Caco-2 (cell line): ENCODE measurements at regions not wholly inside any gene's neighbourhood (a gene's known extent, or its start where the extent isn't known, plus 50 kb on each side); places are given as distances from the start of the nearest gene placed in this dataset.
A peak's percentile ranks its signal among the peaks of the same experiment; 100 is the strongest.

Experiments used
- BruUV-seq: library from RNA; stranded (reverse); fragments of 400-500 nt; replicated peaks from 2 replicates; lab custom pipeline; 2021; lab: Mats Ljungman, UMichigan
- CTCF ChIA-PET: fragments of 300-600 bp; sonication (Branson Sonifier 250); formaldehyde crosslinking; loops from one replicate; lab custom pipeline; 2022; ENCODE audit warnings: antibody characterized with exemption; lab: Charles Lee
- POLR2A ChIA-PET: fragments of 300-600 bp; sonication (Branson Sonifier 250); formaldehyde crosslinking; loops from one replicate; lab custom pipeline; 2022; ENCODE audit warnings: antibody characterized with exemption; lab: Charles Lee
- DNase-seq, 2 experiments: peaks; one replicate each; pipeline versions ENCODE4 v3.0.0 to v3.0.0-alpha.2; 2020 to 2022
- H3K27me3 ChIP-seq: replicated peaks from 2 replicates; pipeline ENCODE4 v1.6.0; 2011; ENCODE audit warnings: low read length; ENCODE audit not compliant: control insufficient read depth, insufficient read depth
- H3K36me3 ChIP-seq: 2 replicates; pipeline ENCODE4 v1.5.1; 2011; ENCODE audit warnings: low read length; ENCODE audit not compliant: control insufficient read depth, insufficient read depth
- H3K4me1 ChIP-seq: fragments of 250-450 bp; sonication (Bioruptor Pico); 2 replicates; pipeline ENCODE4 v1.5.1; 2020; ENCODE audit warnings: mild to moderate bottlenecking
- H3K4me3 ChIP-seq: 2 replicates; pipeline ENCODE4 v1.5.1; 2011; ENCODE audit warnings: low read depth, mild to moderate bottlenecking, control low read depth, low read length
- H3K9me3 ChIP-seq: fragments of 250-450 bp; sonication (Bioruptor Pico); 2 replicates; pipeline ENCODE4 v1.5.1; 2020; ENCODE audit warnings: mild to moderate bottlenecking, moderate library complexity
- H3K27ac Mint-ChIP-seq: one replicate; pipeline ENCODE4 v1.8.0; 2022; ENCODE audit warnings: mixed read lengths; ENCODE audit not compliant: unreplicated experiment
- H3K27me3 Mint-ChIP-seq: one replicate; pipeline ENCODE4 v1.8.0; 2022; ENCODE audit warnings: mixed read lengths; ENCODE audit not compliant: insufficient read depth, unreplicated experiment
- H3K36me3 Mint-ChIP-seq: one replicate; pipeline ENCODE4 v1.8.0; 2022; ENCODE audit warnings: mild to moderate bottlenecking, mixed read lengths; ENCODE audit not compliant: insufficient read depth, unreplicated experiment
- H3K4me1 Mint-ChIP-seq: one replicate; pipeline ENCODE4 v1.8.0; 2022; ENCODE audit warnings: low read depth, mixed read lengths; ENCODE audit not compliant: unreplicated experiment
- H3K4me3 Mint-ChIP-seq: one replicate; pipeline ENCODE4 v1.8.0; 2022; ENCODE audit warnings: mild to moderate bottlenecking, moderate library complexity, mixed read lengths; ENCODE audit not compliant: unreplicated experiment
- H3K9me3 Mint-ChIP-seq: one replicate; pipeline ENCODE4 v1.8.0; 2022; ENCODE audit warnings: mixed read lengths; ENCODE audit not compliant: unreplicated experiment
- intact Hi-C: fragments of 100-400 bp; cut with micrococcal nuclease; formaldehyde crosslinking; loops from one replicate; pipeline ENCODE4 v1.10.0; 2022; ENCODE audit not compliant: unreplicated experiment
- TF ChIP-seq, protein P1 (sequence below), 2 experiments: fragments of 200-600 bp in 1 of 2; IDR thresholded peaks; 1 replicate in 1 of 2; 2 replicates in 1 of 2; pipeline versions ENCODE4 v1.5.1 to v1.8.0; 2011 to 2022; ENCODE audit warnings: antibody characterized with exemption in 1 of 2, control low read depth in 1 of 2, inconsistent platforms in 1 of 2, low read depth in 1 of 2, low read length in 1 of 2, mild to moderate bottlenecking in 1 of 2, moderate library complexity in 1 of 2; ENCODE audit not compliant: insufficient read depth in 1 of 2, severe bottlenecking in 1 of 2, unreplicated experiment in 1 of 2

DNA sequence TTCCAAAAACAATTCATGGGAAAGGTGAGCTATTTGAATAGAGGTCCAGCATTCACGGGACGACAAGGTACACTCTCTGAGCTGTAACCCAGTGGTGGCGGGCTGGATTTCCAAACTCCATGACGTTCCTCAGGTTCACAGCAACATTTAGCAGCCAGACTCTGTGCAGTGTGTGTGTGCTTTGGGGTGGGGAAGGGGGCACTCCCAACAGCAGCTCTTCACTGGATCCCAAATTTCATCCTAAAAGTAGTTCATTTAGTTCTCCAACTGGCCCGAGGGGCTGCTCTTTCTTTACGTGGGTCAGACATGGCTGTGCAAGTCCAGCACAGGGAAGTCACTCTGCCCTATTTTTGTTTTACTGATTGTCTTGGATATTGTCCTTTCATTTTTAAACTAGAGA is 98.0 kb upstream of the IRX2 start:
- POLR2A ChIA-PET, result no interaction called here
- H3K9me3 Mint-ChIP-seq, result peaks cover 9% of the 10 kb centered on the region
- peaks cover 3% of the 10 kb centered on the region for H3K27me3 Mint-ChIP-seq
- peaks cover 6% of the 10 kb centered on the region for H3K4me1 Mint-ChIP-seq
- Histone ChIP-seq H3K36me3 (no peaks in the 10 kb centered on the region), H3K4me1 (no peaks in the 10 kb centered on the region), H3K9me3 (no peaks in the 10 kb centered on the region), H3K4me3 (no peak overlapping the region), H3K27me3 (no peaks in the 10 kb centered on the region)
- intact Hi-C loops, result loop anchor here (2.0 kb wide), 1 partner anchor 93 kb away; no protein-coding TSS in a partner anchor
- no peak for DNase-seq
- H3K27ac Mint-ChIP-seq, result no peak overlapping the region
- TF ChIP-seq, protein P1, sequence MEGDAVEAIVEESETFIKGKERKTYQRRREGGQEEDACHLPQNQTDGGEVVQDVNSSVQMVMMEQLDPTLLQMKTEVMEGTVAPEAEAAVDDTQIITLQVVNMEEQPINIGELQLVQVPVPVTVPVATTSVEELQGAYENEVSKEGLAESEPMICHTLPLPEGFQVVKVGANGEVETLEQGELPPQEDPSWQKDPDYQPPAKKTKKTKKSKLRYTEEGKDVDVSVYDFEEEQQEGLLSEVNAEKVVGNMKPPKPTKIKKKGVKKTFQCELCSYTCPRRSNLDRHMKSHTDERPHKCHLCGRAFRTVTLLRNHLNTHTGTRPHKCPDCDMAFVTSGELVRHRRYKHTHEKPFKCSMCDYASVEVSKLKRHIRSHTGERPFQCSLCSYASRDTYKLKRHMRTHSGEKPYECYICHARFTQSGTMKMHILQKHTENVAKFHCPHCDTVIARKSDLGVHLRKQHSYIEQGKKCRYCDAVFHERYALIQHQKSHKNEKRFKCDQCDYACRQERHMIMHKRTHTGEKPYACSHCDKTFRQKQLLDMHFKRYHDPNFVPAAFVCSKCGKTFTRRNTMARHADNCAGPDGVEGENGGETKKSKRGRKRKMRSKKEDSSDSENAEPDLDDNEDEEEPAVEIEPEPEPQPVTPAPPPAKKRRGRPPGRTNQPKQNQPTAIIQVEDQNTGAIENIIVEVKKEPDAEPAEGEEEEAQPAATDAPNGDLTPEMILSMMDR (IDR thresholded peaks at IDR 0.05; ENCODE audit: insufficient read depth in 1 of 2, low read depth in 1 of 2, low read length in 1 of 2, severe bottlenecking in 1 of 2, unreplicated experiment in 1 of 2), result no peak
- H3K4me3 Mint-ChIP-seq, result no peak overlapping the region
- no peaks in the 10 kb centered on the region for H3K36me3 Mint-ChIP-seq
- CTCF ChIA-PET, result no interaction called here
- BruUV-seq, result no TSS peak

DNA sequence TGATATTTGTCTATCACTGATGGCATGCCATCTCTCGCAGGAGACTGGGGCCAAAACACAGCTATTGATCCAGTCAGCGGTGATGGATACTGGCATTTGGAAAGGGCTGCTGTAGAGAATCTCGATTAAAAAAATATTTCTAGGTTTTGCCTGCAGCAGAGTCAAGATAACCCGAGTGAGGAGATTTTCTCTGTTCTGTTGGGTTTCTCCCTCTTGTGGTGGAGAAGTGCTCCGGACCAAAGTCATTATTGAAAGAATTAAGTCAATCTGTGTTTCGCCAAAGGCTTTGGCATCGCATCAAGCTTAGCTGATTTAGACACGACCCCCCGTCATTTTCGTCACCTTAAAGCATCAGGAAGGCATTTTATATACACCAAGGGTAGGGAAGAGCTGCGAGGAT is 97.1 kb upstream of the IRX2 start:
- intact Hi-C loops, result loop anchor here (2.0 kb wide), 1 partner anchor 92 kb away; no protein-coding TSS in a partner anchor
- H3K4me1 Mint-ChIP-seq, result peaks cover 6% of the 10 kb centered on the region
- no peak overlapping the region for H3K4me3 ChIP-seq
- POLR2A ChIA-PET, result no interaction called here
- no peak overlapping the region for H3K27ac Mint-ChIP-seq
- no peaks in the 10 kb centered on the region for H3K27me3 ChIP-seq
- H3K4me1 ChIP-seq, result no peaks in the 10 kb centered on the region
- H3K27me3 Mint-ChIP-seq, result peaks cover 3% of the 10 kb centered on the region
- peaks cover 6% of the 10 kb centered on the region for H3K9me3 Mint-ChIP-seq
- TF ChIP-seq, protein P1 (IDR thresholded peaks at IDR 0.05; ENCODE audit: insufficient read depth in 1 of 2, low read depth in 1 of 2, low read length in 1 of 2, severe bottlenecking in 1 of 2, unreplicated experiment in 1 of 2), result peak; percentile 32 to 58
- CTCF ChIA-PET, result no interaction called here
- no peak overlapping the region for H3K4me3 Mint-ChIP-seq
- no TSS peak for BruUV-seq
- no peaks in the 10 kb centered on the region for H3K9me3 ChIP-seq
- peak in 1 of 2 experiments; percentile 14 for DNase-seq
- H3K36me3 ChIP-seq, result no peaks in the 10 kb centered on the region
- H3K36me3 Mint-ChIP-seq, result no peaks in the 10 kb centered on the region

- Histone ChIP-seq H3K27me3 (no peaks in the 10 kb centered on the region), H3K4me1 (no peaks in the 10 kb centered on the region), H3K36me3 (no peaks in the 10 kb centered on the region), H3K4me3 (no peak overlapping the region), H3K9me3 (no peaks in the 10 kb centered on the region)
- no peak for DNase-seq
- ChIA-PET POLR2A (no interaction called here), CTCF (no interaction called here)
- H3K36me3 Mint-ChIP-seq, result no peaks in the 10 kb centered on the region
- H3K27ac Mint-ChIP-seq, result no peak overlapping the region
- intact Hi-C loops, result loop anchor here (2.0 kb wide), 1 partner anchor 91 kb away; no protein-coding TSS in a partner anchor
- TF ChIP-seq, protein P1 (IDR thresholded peaks at IDR 0.05; ENCODE audit: insufficient read depth in 1 of 2, low read depth in 1 of 2, low read length in 1 of 2, severe bottlenecking in 1 of 2, unreplicated experiment in 1 of 2), result no peak
- no peaks in the 10 kb centered on the region for H3K9me3 Mint-ChIP-seq
- no peak overlapping the region for H3K4me3 Mint-ChIP-seq
- H3K4me1 Mint-ChIP-seq, result peaks cover 6% of the 10 kb centered on the region
- peaks cover 3% of the 10 kb centered on the region for H3K27me3 Mint-ChIP-seq
- BruUV-seq, result no TSS peak
Measured at GRCh38 chr5:2847608-2848007, 96.1 kb upstream of the IRX2 start.
